CD4-positive, alpha-beta T cell treated with Interleukin-17A for 1 hour (primary cell): ENCODE measurements at regions not wholly inside any gene's neighbourhood (a gene's known extent, or its start where the extent isn't known, plus 50 kb on each side); places are given as distances from the start of the nearest gene placed in this dataset.

Source experiments
- DNase-seq: peaks from one replicate; pipeline ENCODE4 v3.0.0-alpha.2; 2020

DNA sequence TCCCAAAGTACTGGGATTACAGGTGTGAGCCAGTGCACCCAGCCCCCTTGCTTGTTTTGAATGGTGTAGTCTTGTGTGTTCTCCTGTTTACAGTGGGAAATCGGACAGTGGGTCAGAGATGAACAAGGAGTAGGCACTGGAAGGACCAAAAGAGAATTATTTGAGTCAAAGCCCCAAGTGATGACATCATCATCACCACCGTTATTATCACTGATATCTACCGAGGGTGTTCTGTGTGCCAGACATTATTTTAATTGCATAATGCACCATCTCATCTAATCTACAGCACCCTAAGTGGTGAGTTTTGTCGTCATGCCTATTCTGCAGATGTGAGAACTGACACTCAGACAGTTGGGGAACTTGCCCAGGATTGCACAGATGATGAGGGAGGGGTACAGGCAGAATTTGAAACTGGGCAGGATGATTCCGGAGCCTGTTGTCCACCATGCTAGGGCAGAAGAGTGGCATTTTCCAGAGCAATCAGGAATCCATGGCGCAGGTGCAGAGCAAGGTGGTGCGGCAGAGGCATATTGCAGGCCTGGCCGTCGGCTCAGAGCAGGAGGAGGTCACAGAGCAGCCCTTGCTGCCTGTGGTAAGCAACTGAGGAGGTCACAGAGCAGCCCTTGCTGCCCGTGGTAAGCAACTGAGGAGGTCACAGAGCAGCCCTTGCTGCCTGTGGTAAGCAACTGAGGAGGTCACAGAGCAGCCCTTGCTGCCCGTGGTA lies 137.0 kb upstream of the HDAC4 start:
- no peak for DNase-seq

DNA sequence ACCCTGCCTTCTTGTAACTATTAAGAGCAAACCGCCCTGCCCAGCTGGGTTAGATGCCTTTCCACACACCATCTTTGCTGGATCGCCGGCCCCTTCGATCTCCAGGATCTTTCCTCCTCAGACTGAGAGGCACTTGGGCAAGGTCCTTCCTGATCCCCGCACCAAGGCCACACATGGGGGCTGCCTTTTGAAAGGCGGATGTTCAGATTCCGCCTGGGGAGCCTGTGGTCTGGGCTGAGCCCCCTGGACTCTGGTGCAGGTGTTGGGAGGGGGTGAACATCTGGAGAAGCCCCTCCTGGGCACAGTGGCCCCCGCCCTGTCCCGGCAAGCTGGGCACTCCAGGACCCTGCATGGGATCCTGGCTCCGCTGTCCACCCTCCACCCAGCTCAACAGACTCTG lies 135.4 kb upstream of the HDAC4 start:
- no peak for DNase-seq

DNA sequence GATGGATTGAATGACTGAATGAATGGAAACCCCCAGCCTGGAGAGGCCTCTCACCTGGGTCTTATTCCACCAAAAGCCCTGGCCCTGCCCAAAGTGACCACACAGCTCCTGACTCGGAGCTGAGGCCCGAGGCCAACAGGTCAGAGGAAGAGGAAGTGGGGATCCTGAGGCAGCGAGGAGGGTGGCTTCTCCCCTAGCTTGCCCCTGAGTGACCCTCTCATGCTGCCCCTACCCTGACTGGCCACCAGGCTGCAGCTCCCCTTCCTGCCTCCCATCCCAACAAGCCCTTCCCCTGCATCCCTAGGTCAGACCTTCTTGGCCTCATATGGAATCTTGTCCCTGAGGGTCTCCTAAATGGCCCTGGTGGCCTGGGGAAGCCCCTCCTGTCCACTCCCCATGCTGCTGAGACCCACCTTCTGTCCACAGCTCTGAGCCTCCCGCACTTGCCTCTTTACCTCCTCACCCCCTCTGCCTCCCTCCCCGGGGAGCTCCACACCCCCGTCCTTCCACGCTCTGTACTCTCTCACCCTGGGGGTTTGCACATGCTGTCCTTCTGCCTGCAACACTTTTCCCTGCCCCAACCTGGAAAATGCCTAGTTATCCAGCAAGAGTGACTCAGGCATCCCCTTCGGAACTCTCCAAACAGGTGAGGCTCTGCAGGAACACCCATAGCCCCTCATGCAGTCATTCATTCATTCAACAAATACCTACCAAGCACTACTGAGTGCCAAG lies 134.8 kb upstream of the HDAC4 start:
- DNase-seq = no peak

DNA sequence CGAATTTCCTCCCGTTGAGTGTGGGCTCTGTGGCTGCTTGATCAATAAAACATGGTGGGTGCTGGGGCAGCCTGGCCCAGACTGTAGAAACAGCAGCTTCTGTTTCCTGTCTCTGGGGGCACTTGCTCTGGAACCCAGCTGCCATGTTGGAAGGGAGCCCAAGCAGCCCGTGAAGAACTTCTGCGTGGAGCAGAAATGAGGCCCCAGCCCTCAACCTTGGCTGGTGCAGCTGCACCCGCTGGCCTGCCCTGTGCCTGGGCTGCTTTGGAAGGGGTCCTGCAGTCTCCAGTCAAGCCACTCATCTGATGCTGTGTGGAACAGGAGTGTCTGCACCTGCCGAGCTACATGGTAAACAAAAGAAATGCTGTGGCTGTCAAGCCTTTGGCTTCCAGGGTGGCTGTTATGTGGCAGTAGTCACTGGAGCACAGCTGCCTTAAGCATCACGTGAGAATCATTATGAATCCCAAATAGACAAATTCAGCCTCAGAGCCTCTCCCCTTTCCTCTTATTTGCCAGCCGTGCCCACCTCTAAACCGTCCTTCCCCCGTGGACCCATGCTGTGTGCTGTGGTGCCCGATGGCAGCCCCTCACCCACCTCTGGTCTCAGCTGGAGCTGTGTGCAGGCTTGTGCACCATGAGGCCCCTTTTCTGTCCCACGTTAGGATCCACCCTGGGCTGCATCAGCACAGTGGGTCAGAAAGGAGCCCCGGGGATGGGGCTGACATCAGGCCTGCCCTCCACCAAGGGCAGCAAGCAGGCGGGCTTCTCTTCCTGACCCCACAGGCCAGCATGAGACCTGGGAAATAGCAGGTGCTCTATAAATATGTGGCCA lies 134.0 kb upstream of the HDAC4 start:
- no peak for DNase-seq

DNA sequence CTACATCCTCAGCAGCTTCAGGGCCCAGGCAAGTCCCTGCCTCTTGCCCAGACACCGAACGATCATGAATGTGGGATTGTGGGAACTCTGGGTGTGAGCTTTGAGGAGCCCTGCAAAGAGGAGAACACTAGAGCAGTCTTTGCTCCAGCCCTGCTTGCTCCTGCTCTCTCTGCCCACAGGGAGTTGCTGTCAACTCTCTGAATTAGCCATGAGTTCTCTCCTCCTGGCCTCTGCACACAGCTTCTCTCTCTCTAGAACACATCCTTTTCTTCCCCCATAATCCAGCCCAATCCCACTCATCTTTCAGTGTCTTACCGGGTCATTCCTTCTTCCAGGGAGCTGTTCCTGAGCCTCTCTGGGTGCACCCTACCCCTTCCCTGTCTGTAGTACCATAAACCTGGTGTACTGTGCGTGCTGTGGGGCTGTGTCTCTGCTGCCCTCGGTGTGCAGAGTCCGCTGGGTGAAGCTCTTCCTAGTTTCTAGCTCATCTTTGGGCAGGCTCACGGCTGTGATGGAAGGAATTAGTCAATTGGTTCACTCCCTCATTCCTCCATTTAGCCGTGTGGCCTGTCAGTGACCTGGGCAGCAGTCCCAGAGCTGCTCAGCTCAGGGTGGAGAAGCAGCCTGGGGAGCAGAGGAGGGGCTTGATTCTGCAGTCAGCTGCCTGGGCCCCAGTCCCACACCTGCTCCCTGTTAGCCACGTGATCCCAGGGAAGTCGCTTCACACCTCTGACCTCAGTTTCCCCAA lies 132.9 kb upstream of the HDAC4 start:
- DNase-seq = no peak

DNA sequence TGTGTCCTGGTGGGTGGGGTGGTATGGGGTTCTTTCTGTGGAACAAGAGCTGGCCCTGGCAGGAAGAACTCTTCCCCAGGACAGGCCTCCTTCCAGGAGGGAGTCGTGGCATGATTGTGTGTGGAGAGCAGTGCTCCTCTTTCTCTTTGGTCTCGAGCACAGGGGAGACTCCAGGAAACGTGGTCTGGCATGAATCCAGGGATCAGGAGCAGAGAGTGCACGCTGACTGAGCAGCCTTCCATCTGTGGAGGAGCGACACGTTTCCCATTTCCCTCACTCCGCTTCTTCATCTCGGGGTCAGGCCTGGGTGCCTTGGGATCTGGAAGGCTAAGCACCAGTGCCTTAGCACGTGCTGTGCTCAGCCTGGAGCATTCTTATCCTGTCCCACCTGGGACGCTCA lies 132.0 kb upstream of the HDAC4 start:
- no peak for DNase-seq

DNA sequence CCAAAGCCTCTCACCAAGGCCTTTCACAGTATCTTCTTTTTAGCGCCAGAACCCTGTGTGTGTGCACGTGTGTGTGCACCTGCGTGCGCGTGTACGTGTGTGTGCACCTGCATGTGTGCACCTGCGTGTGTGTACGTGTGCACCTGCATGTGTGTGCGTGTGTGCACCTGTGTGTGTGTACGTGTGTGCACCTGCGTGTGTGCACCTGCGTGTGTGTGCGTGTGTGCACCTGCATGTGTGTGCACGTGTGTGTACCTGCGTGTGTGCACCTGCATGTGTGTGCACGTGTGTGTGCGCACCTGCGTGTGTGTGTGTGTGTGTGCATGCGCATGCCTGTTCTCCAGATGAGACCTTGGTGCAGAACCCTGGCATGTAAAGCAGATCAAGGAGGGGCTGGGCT lies 131.4 kb upstream of the HDAC4 start:
- no peak for DNase-seq

DNA sequence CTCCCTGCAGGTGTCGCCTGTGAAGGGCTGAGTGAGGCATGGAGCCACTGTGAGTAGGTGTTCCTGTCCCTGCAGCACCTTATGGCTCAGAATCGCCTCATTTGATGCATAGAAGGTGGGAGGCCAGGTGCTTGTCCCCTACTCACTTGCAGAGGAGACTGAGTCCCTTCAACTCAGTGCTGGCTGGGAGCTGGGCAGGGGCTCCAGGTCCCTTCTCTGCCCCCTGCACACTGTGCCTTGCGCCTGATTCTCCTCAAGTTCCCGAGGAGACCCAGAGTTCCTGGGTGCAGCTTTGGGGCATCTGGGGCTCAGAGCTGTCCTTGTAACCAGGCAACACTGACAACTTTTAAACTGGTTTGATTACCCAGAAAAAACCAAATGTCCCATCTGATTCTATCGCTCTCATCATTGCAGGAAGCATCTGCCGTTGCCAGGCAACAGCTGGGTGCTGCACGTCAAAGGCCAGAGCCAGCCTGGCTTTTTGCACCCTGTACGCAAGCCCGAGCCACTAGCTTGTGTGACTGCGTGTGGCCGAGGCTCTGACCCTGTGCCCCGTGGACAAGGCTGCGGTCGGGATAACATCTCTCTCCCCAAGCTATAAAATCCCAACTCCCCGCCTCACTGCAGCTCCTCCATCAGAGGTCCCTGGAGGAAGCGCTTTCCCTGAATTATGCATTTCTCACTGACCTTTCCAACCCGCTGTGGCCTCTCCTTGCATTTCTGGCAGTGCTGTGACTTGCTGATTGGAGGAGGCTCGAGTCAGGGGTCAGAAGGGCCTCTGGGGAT lies 130.8 kb upstream of the HDAC4 start:
- no peak for DNase-seq

DNA sequence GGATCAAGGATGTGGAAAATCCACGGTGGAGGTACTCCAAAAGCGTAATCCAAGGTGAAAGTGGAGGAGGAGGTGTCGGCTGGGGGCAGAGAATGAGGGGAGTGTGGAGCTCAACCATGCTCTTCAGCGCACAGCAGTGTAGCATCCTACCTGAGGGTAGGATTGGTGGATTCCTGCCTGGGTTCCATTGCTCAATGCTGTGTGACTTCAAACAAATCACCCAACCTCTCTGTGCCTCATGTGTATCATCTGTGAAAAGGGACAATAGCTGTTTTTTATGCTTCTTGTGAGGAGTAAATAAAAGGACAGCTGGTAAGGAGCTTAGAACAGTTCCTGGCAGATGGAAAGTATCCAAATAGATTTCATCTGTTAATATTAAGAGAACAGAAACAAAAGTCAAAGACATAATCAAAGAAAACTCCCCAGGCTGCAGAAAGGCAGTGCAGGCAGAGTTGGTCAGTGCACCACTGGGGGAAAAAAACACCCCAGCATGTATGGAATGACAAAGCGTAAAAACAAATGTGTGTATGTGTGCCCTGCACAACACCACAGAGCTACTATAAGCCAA lies 130.0 kb upstream of the HDAC4 start:
- no peak for DNase-seq

DNA sequence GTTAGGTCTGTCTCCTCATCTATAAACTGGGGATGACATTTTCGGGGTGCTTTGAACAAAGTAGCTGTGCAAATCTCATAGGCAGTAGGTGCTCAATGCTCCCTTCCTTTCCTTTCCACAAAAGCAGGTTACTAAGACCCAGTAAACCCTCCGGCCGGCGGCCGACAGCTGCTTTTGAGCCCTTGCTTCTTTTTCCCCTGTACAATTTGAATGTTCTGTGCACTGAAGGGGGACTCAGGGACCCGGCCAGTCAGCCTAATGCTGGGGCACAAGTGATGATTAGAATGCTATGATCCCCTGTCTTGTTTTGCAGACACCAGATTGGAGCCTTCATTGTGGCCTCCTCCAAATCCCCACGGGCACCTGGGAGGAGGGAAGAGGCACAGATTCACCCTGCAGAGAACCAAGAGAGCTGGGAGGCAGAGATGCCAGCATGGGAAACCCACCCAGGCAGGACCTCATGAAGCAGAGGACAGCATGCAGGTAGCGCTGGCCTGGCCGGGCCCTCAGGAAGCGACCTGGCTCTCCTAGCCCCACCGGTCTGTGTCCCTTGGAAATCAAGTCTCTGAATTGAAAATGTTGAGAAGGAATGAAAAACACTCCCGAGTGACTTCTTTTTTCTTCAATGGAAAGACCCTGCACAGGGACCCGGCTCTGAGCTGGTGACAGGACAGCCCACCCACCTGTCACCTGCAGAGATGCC lies 128.6 kb upstream of the HDAC4 start:
- DNase-seq = no peak

DNA sequence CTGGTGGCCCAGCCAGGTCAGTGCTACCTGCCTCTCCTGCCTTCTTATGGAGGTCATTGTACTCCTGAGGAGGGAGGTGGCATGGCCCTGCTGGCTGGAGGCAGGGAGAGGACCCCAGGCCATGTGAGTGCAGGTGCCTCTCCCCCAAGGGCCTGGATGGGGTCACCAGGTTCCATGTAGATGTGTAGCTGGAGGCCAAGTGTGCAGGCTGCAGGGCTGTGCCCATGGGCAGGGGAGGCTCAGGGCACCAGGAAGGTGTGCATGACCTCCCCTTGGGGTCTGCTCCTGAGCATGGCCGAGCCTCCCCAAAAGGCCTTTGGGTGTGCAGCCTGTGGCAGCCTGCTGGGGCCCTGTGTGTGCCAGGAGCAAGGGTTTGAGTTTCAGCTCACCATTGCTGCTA lies 128.1 kb upstream of the HDAC4 start:
- DNase-seq = no peak

DNA sequence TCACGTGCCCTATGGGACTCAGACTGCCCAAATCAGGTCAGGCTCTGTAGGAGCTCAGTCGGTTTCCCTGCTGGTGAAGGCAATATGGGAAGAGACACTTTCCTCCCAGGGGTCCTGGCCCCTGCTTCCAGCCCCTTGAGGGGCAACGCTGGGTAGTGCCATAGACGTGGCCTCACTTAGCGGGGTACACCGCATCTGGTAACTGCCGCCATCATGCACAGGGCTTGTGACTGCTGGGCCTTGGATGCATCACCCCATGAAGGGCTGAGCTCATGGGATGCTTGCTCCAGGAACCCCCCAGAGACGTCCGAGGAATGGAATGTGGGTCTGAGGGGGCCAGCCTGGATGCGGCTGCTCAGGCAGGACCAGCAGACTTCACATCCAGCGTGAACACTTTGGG lies 127.3 kb upstream of the HDAC4 start:
- DNase-seq = no peak

DNA sequence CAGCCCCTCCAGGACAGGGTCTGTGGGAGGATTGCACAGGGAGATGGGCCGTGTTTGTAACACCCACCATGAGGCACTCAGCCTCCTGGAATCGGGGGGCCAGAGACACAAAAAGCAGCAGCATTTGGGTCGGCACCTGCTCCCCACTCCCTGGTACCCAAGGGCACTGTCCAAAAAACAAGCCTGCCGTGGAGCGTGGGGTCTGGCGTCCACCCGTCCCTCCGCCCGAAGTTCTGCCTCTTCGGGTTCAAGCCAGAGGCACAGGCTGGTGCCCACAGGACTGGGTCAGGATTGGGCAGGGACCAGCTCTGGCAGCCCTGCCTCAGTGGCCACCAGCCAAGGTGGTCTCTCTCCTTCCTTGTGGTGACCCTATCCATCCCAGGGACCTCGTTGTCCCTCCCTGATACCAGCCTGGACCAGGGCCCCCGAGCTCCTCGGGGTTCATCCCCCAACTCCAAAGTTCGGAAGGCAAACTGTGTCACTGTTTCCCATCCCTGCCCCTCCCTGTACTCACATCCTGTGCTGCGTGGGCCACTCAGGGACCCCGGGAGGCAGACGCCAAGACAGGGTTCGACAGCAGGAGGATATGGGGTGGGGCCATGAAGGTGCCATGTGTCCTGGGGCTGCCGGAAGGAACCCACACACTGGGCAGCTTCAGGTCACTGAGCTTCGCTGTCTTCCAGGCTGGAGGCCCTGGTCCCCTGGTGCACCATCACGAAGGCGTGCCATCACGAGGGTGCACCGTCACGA lies 126.0 kb upstream of the HDAC4 start:
- DNase-seq = no peak

DNA sequence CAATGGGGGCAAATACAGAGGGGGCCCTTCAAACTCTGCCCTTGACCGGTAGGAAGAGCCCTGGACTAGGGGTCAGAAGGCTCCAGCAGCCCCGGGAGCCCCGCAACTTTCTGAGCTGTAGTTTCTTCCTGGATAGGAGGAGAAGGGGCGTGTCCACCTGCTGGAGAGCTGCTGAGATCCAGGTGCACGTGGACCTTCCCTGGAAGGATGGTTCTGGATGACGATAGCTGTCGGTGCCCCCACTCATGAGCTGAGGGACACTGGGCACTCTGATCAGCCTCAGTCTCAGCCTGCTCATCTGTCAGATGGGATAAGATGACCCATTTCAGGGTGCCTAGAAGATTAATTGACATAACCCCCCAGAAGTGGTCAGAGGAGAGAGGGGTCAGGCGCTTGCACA lies 125.2 kb upstream of the HDAC4 start:
- no peak for DNase-seq

DNA sequence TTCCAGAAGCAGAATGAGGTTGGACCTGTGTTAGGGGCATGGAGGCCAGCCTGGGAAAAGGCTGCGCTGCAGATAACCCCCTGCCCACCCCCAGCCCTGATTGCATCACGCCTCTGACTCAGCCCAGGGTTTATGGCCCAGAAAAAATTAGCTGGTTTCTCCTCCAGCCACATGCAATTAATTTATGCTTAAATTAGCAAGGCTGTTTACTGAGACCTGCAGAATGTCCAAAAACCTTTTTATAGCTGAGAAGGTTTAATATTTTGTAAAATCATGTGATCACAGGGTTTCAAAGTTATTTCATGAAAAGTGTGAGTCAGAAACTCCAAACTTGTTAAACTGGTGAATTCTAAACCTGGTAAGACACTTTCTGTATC lies 123.1 kb upstream of the HDAC4 start:
- no peak for DNase-seq

DNA sequence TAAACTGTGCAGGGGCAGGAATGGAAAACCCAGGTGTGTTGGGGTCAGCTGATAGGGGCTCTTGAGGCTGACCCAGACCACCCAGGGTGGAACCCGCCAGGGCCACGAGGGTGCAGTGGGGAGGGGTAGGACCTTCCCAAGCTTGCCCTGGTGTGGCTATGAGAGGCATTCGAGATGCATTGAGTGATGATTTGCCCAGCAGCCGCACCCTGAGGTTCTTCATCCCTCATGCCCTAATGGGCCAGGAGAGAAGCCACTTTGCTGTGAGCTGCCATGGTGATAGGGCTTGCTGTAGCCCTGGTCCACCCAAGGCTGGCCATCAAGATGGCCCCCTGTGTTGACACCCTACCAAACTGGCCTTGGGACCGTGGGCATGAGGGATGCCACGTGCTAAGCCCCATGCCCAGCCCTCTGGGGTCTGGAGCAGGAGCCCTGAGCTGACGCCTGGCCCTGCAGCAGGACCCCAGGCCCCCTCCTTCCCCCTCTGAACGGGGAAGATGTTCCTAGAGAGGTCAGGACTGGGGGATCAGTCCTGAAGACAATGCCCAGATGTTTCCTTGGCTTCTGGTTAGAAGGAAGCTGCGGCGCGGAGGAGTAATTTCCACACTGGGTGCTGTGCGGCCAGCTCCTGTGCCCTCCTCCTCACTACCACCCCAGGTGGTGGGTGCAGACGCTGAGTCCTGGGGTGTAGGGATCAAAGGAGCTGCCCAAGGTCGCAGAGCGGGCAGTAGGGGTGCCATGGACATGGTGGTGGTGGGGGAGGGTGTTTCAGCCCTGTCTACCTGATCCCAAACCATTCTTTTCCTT lies 122.5 kb upstream of the HDAC4 start:
- no peak for DNase-seq

DNA sequence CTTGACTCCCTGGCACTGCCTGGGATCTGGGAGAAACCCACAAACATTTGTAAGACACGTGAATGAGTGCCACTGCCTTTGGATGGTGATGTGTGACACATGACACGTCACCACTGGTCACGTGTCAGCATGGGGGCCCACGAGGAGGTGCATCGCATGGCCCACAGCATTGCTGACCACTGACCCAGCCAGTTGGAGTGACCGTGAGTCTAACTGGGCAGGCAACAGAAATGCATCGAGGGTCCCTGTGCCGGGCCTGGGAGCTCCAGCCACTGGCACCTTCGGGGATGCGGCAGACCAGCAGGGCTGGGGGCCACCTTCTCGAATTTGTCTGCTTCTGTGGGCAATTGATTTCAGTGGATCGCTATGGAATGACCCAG lies 121.9 kb upstream of the HDAC4 start:
- no peak for DNase-seq

DNA sequence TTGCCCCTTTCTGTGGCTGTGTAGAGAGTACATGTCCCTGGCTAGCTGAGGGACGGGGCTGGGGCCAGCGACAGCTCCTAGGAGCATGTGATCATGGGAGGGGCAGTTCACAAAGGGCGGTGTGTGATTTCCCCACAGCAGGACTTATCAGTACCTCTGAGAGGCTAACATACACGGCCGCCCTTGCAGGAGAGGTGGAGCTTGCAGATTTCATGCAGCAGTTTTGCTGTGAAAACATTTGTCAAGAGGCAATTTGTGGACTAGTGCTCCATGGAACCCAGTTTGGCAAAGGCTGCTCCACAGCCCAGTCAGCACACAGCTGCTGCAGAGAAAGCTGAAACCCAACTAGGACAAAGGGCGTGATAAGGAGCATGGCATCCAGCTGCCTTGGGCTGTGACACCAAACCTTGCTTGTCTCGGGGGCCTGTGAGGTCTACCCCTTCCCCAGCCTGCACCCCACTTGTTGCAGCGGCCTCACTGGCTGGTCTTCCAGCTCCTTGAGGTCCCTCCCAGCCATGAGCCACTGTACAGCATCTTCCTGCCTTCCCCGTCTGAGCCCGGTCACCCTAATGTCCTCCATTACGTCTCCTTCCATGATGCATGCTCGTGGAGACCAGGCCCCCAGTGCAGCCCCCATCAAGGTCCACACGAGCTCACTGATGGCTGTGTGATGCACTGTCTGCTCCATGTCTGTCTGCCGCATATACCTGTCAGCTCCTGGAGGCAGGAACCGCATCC lies 121.4 kb upstream of the HDAC4 start:
- DNase-seq = no peak

DNA sequence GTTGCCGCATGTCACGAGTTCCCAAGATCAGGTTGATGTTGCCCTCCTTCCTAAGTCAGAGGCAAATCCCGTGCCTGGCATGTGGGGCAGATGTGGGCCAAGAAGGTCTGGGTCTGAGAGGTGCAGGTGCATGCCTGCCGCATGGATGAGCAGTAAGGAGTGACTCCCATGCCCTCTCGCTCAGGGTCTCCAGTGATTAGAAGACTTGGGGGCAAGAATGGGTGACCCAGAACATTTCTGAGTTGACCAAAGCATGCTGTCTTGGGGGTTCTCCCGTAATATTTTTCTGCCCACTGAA lies 120.6 kb upstream of the HDAC4 start:
- no peak for DNase-seq
